M059J (cell line): ENCODE measurements at regions not wholly inside any gene's neighbourhood (a gene's known extent, or its start where the extent isn't known, plus 50 kb on each side); places are given as distances from the start of the nearest gene placed in this dataset.
"Not testable (repeated sequence)": the region's sequence is repeated elsewhere in the genome, so short reads cannot be mapped to it uniquely, and the experiment has no call there.

Experiments used
- DNase-seq: peaks from one replicate; pipeline ENCODE4 v3.0.0-alpha.2; 2012; ENCODE audit warnings: low read depth

DNA sequence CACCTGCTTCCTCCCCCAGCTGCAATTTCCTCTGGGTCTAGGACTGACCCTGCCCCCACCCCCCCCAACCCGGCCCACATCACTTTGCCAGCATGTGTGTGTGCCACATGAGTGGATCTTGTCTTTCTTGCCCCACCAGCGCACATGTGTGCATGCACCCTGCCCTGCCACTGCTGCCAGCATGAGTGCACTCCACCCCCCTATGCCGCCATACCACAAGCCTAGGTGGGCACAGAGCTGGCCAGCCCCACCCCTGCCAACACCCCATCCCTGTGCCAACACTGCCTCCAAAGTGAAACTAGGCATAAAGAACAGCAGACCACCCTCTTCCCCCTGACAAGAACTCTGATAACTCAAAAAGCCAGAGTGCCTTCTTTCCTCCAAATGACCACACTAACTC is 296.3 kb upstream of the SGO1 start:
- DNase-seq: no peak

DNA sequence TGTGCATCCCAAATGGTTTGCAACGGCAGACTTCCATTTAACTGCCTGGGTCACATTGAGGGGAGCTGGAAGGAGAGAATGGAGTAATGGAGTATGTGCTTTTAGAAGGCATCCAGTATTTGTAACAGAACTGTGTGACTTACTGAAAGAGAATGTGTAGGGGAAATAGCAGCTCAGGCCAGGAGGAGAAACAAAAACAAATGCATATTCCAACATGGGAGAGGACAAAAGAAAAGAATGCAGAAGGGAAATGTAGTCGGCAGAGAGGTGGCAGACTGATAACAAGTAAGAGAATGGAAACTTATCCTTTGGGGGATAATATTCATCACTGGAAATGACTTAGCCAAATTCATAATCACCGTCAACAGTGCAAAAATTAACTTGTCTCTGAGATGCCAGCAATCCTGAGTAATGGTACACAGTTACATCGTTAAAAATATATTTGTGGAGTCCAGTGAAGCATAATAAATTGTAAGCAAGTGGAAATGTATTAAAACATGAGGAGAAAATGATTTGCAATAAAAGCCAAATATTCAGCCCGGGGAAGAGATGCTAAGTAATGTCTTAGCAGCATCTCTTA is 294.9 kb upstream of the SGO1 start:
- no peak for DNase-seq

DNA sequence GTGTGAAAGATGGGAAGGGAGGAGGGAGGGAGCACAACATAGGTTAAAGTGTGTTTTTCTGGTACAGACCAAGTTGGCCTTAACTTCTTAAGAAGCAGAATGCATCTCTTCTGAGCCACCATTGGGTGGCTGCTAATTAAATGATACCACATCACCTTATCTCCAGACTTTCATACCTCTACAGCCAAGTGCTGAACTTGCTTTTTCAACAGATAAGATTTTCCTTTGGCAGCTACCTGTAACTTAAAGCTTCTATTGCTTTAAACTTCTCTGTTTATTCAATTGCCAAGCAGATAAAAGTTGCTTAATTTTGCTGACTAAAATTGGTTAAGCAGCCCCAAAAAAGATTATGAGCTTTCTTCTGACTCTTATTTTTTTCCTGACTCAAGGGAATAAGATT is 292.4 kb upstream of the SGO1 start:
- no peak for DNase-seq

DNA sequence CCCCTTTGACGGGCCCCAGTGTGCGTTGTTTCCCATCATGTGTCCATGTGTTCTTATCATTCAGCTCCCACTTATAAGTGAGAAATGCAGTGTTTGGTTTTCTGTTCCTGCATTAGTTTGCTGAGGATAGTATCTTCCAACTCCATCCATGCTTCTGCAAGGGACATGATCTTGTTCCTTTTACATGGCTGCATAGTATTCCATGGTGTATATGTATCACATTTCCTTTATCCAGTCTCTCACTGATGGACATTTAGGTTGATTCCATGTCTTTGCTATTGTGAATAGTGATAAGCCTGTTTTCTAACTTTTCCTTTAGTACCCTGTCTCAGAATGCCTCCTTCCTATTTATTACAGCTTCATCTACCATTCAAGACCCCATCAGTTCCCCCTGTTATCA is 278.2 kb upstream of the SGO1 start:
- not testable (repeated sequence) for DNase-seq

DNA sequence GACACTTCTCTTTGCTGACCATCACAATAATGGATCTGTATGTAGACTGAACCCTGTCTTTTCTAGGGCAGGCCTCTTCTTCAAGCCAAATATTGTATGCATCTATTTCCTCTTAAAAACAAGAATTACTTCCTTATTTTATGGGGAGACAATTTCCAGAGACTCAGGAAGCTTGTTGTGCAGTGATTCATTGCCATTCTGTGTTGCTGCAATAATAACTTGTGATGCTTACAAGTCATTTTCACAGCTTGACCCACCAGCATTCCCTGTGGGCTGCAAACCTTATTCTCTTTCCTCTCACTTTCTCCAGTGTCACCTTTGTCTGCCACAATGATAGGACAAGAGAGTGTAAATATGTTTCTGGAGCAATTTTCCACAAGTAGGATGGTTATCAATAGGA is 276.7 kb upstream of the SGO1 start:
- DNase-seq: no peak

DNA sequence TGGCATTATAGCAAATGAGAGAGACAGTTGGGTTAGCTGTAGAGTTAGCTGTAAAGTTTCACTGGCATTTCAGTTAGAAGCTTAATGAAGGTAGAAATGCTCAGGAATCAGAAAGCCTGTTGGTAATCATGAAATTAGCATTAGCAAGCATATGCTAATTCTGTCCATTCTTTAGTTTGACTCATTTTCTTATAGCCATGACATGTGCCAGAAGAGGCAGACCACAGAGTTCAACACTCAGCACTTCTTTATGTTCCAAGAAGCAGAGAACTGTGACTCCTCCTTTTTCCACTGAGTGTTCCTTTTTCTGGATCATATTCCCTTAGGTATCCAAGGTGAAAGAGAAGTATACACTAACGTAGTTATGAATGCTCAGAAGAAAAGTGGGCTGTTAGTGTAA is 276.2 kb upstream of the SGO1 start:
- DNase-seq: peak; percentile 1

DNA sequence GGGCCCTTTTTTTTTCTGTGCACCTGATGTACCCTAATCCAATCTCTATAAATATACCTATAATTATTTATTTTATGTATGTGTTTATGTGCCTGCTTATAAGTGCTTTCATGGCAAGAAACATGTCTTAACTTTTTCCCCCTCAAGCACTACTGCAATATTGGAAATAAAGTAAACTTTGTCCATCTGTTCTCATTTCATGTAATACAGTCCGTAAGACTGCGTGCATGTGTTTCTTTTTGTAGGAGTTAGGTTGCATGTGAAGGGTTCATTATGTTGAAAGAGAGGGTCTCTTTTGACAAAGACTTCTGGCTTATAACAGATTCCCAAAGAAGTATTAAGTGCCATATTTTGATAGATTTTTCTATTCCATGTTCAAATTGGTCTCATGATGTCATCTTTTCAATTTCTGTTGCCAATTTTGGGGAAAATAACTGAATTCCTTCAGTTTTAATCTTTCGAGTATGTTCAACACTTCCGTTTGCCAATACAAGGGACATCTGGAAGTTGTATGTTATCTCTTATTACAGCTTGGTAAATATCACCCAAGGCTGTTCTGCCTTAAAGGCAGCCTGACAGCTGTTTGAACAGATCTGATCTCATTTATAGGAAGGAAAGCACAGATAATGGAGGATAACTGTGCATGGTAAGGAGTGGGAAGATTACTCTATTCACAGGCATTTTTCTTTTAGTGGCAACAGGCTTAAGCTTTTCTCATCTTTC is 273.1 kb upstream of the SGO1 start:
- no peak for DNase-seq

DNA sequence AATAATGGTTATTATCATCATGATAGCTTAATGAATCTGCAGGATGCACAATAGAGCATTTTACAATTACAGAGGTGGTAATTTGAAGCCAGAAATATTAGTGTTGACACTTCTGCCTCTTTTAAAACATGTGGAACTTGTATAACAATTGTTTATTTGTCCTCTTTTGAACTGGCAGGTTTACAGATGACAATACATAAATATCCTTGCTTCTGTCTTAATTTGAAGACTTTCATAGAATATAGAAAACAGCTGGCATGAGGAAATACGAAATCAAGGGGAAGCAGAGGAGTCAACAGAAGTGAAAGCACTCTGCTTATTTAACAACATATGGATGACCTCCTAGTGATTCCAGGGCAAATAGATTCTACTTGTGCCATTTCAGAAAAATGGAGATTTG is 270.5 kb upstream of the SGO1 start:
- DNase-seq: no peak

DNA sequence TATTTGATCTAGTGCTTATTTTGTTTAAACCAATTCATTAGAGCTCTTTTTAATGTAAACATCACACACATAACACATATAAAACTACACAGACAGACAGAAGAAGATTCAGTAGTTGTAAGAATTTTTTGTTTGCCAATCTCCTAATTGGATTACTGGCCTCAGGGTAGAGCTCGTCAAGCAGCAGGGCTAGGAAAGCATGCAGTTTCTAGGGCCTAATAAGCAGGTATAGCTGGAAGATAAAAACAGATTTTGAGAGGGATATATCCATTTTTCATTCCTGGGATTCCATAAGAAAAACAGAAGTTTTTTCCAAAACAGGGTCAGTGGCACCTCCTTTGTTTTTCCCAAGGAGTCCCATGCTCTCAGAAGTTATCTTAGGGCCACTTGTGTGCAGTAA is 265.2 kb upstream of the SGO1 start:
- DNase-seq: no peak

DNA sequence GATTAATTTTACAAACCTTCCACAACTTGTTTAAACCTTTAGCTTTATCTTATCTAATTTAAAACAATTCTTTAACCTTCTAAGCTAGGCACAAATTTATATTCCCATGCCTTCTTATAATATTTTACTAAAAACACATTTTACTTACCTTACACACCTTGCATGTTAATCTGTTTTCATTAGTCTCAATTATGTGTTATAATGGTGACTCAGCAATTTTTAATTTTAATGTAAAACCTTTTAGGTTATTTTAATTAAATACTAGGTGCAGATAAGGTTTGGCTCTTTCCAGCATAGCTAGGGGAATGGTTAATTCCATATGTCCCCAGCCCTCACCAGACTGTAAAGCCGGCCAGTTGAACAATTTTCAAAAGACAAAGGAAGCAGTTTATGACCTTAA is 264.6 kb upstream of the SGO1 start:
- no peak for DNase-seq

DNA sequence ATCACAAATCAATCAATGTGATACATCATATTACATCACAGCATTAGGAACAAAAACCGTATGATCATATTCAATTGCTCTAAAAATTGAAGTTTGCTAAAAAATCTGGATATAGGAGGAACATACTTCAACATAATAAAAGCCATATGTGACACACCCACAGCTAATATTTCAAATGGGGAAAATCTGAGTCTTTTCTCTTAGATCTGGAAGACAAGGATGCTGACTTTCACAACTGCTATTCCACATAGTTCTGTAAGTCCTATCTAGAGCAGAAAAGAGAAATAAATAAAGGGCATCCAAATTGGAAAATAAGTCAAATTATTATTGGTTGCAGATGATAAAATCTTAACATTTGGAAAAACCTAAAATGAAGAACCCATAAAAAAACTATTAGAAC is 256.8 kb upstream of the SGO1 start:
- DNase-seq: no peak

DNA sequence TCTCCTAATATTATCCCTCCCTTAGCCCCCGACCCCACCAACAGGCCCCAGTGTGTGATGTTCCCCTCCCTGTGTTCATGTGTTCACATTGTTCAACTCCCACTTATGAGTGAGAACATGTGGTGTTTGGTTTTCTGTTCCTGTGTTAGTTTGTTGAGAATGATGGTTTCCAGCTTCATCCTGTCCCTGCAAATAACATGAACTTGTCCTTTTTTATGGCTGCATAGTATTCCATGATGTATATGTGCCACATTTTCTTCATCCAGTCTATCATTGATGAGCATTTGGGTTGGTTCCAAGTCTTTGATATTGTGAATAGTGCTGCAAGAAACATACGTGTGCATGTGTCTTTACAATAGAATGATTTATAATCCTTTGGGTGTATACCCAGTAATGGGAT is 241.3 kb upstream of the SGO1 start:
- not testable (repeated sequence) for DNase-seq

DNA sequence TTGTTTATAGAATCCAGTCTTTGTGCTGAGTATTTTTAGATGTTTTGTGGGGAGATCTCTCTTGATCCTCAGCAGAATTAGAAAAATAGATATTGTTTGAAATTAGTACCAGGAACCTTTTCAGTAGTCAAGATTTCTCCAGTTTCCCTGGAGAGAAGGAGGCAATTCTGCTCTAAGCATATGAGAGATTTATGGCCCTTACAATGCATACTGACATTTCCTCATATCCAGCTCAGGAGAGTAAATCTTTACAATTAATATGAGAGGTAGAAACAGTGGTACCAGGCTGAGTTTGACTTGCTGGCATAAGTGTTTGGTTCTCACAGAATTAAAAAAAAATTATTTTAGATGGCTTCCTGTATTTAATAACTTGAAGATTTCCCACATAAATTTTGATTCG is 239.1 kb upstream of the SGO1 start:
- no peak for DNase-seq

DNA sequence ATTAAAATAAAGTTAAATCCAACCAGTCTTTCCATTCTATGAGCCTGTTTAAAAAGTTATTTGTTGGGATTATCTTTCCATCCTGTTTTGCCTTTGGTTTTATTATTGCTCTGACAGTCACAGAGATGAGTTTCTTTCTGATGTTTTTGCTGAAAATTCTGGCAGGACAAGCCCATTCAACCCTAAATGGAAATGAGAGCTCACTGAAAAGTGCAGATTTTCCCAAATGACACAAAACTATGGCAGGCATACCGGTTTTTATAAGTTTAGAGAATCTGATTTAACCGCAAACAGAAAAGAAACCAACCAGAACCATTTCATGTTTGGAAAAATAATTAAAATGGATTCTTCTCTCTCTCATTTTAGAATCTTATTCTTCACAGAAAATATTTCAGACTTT is 238.1 kb upstream of the SGO1 start:
- DNase-seq: no peak

DNA sequence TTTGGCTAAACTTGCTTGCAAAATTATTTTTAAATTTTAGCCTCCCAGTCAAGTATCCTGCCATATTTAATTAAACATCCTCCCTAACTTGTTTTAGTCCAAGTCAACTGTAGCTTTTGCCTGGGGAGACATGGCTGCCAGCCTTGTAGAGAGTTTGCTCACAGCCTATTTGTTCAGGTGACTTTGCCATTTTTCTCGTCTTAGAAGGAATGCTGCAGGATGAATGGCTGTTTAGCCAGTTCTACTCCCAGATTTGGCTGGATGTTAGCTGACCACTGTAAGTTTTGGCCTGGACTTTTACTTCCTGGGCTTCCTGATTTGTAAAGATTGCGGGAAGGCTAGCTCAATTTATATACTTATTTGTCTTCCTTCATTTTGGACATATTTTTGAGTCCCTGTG is 236.4 kb upstream of the SGO1 start:
- no peak for DNase-seq

DNA sequence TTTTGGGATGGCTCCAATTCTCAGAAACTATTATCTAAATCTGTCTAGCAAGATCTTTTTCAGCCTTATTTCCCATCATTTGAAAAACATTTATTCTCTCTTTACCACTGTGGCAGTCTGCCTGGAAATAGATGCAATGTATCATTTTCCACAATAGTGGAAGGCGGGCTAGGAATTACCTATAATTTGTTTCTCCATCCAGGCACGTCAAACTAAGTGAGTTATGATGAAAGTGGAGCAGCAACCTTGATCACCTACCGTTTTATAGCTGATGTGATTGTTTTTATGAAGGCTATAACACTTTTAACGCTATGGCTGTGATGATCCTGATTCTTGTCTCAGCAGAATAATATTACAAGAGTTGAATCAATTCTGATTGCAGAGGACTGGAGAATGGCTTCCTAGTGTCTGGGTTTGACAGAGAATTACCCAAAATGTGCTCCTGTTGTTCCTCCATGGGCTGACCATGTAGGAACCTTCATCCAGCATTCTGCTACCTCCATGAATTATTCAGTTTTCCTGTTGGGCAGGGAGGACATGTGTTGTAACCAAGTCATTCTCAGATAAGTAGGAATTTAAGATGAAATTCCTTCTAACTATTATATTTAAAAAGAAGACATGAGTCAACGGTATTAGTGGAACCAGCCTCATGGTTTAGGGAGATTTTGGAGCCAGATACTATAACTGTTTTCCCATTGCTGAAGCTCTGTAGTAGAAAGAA is 231.5 kb upstream of the SGO1 start:
- no peak for DNase-seq

DNA sequence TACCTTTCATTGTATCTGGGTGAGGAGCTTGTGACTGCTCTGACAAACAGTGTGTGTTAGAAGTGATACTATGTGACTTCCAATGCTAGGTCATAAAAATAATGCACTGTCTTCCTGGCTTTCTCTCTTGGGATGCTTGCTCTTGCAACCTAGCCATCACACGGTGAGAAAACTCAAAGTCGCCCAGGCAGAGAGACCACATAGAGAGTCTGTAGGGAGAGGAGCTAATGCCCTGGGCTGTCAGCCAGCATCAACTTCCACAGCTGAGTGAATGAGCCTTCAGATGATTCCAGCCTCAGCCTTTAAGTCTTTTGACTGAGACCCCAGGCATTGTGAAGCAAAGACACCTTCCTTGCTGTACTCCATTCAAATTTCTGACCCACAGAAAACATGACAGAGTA is 220.6 kb upstream of the SGO1 start:
- DNase-seq: peak; percentile 13

DNA sequence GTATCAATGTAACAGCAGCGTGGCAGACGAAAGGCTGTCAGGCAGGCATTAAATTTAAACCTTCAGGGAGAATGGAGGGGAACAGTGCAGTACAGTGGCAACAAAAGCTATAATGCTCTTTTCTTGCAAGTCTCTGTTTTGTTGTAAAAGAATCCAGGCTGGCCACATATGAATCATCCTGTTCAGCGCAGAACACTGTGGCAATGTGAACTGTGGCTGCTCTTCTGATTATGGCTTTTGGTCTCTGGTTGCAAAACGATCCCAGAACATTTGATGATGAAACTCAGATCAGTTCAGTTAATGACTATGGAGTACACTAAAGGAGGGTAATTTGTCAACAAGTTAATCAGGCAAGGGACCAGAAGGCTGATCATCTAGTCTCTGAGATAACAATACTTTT is 219.7 kb upstream of the SGO1 start:
- peak; percentile 36 for DNase-seq

DNA sequence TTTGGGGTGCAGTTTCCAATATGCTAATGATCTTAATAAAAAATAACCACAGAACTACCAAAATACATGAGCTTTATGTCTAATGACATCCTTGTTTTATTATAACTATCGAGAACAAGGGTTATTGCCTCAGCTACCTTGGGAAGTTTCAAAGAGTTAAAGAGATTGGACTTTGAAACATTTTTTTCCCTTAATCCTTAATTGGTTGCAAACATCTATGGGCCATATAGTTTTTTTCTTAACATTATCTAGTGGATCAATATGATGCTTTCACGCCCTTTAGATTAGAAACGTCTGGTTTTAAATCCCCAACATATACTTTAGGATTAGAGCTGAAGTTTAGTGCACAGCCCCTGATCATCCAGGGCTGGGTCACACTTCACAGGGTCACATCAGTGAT is 219.2 kb upstream of the SGO1 start:
- no peak for DNase-seq

DNA sequence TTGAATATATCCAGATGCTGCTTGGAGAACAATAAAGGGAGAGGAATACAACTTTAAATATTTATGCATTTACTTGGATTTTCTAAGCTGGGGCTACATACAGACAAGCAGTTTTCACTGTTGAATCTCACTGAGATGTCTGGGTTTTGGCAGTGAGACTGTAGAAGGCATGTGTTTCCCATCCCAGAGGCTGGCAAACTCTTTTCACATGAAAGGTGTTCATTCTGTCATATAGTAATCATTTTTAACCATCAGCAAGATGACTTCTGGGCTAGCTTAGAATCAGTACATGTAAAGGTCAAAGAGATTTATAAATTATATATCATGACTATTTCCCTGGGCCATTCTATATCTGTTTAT is 218.7 kb upstream of the SGO1 start:
- DNase-seq: no peak

DNA sequence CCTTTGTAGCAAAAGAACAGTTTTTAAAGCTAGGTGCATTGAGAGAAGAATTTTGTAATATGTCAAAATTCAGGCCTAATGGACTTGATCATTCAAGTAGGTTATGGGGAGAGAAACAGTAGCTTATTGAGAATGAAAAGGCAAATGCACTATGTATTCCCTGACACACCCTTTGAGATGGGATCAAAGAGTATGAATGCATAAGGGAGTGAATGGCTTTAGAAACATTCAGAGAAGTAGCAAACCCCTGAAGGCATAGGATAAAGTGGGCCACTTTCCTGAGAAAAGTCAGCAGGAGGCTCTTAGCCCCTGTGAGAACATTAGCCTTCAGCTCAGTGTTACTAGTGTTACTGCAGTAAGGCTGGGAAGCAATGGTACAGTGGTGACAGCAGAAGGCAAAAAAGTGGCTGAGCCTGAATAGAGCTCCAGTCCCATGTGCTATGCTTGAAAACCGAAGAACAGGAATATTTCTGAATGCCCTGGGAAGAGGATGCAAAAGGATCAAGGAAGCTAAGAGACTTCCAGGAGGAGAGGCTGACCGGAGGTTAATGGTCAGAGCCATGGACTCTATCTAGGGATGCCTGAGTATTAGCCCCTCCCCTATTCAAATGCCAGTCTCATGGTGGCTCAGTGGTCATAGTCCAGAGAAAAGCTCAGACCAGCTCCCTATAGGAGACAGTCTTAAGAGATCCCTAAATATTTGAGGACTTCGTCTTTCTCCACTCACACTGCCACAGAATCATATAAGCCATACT is 218.2 kb upstream of the SGO1 start:
- no peak for DNase-seq

DNA sequence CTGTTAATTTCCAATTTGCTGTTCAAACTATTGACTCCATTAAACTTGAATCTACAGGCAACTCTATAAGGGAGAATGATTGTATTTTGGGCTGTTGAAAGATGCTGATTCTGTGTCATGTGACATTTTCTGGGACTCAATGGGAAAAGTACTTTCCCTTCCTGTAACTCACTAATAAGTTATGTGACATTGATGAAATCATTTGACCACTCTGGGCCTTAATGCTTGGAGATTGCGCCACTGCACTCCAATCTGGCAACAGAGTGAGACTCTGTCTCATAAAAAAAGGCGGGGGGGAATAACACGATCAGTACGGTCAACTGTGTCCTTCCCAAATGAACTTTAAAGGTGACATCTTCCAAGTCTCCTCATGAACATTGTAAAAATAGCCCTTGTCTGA is 215.2 kb upstream of the SGO1 start:
- peak; percentile 20 for DNase-seq

DNA sequence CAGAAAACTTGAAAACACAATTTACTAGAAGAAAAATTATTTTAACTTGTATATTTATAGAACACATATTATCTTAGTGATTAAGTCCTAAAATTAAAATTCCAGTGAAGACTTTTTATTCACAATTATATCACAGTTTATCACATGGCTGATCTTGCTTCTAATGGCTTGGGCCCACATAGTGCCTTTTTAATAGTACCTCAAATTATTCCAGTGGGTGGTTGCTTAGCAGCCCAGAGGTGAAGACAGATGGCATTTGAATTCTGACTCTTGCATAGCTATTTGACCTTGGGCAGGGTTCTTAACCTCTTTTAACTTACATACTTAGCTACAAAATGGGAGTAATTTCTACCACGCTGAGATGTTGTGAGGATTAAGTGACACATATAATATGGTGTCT is 214.7 kb upstream of the SGO1 start:
- no peak for DNase-seq
